Ovary (tissue), 3 donors: ENCODE measurements at regions not wholly inside any gene's neighbourhood (a gene's known extent, or its start where the extent isn't known, plus 50 kb on each side); places are given as distances from the start of the nearest gene placed in this dataset.

Source experiments
- CTCF ChIP-seq, 3 donors: fragments of 450-650 bp in 2 of 3; fragments of 200-600 bp in 1 of 3; IDR thresholded peaks; one replicate each; pipeline versions ENCODE4 v1.5.1 to v1.8.0; 2016 to 2022; ENCODE audit warnings: antibody characterized with exemption in 3 of 3, mild to moderate bottlenecking in 1 of 3
- EP300 ChIP-seq: sonication (generic); formaldehyde crosslinking; IDR thresholded peaks from one replicate; pipeline ENCODE4 v1.6.1; 2017; ENCODE audit warnings: antibody characterized with exemption
- POLR2A ChIP-seq: fragments of 450-650 bp; IDR thresholded peaks from one replicate; pipeline ENCODE4 v1.6.1; 2017; ENCODE audit warnings: antibody characterized with exemption, mild to moderate bottlenecking, moderate library complexity
- donor health status: DM: no; HTN: no; CAD: no.

GRCh38 chr13:107738004-107738403 is 477.3 kb downstream of the LIG4 start:
- TF ChIP-seq POLR2A (no peak), CTCF (IDR thresholded peaks at IDR 0.05) (no peak), EP300 (no peak)
